ENCODE measurements at regions not wholly inside any gene's neighbourhood (a gene's known extent, or its start where the extent isn't known, plus 50 kb on each side); places are given as distances from the start of the nearest gene placed in this dataset.

DNA sequence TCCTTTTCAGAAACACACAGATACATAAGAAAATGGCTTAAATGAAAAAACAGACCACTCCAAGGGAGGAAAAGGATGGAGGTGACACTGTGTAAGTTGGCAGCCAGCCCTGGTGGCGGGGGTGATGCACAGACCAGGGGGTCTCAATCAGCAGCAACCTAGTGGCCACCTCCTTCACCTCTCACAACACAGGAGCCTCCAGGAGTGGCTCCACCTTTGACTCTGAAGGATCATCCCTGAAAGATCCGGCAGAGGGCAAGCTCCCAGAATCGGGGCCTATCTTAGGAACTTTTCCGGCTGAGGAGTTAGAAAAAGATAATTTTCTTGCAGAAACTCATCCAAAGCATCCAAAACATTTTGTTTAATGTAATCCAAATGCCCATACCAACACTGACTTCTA lies 51.2 kb upstream of the SMYD2 start:
- TF ChIP-seq, protein P1, sequence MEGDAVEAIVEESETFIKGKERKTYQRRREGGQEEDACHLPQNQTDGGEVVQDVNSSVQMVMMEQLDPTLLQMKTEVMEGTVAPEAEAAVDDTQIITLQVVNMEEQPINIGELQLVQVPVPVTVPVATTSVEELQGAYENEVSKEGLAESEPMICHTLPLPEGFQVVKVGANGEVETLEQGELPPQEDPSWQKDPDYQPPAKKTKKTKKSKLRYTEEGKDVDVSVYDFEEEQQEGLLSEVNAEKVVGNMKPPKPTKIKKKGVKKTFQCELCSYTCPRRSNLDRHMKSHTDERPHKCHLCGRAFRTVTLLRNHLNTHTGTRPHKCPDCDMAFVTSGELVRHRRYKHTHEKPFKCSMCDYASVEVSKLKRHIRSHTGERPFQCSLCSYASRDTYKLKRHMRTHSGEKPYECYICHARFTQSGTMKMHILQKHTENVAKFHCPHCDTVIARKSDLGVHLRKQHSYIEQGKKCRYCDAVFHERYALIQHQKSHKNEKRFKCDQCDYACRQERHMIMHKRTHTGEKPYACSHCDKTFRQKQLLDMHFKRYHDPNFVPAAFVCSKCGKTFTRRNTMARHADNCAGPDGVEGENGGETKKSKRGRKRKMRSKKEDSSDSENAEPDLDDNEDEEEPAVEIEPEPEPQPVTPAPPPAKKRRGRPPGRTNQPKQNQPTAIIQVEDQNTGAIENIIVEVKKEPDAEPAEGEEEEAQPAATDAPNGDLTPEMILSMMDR (conservative IDR thresholded peaks at IDR 0.05), result no peak
- TF ChIP-seq EZH2 (IDR thresholded peaks at IDR 0.05; ENCODE audit: low read depth), result no peak
